Erythroblast (primary cell): ENCODE measurements at regions not wholly inside any gene's neighbourhood (a gene's known extent, or its start where the extent isn't known, plus 50 kb on each side); places are given as distances from the start of the nearest gene placed in this dataset.

Source experiments
- GATA1 ChIP-seq: IDR thresholded peaks from 2 replicates; pipeline ENCODE4 v1.6.1; 2011; ENCODE audit warnings: low read depth, mild to moderate bottlenecking, control low read depth, low read length, moderate library complexity
- POLR2A ChIP-seq: IDR thresholded peaks from 2 replicates; pipeline ENCODE4 v1.6.1; 2011; ENCODE audit warnings: mild to moderate bottlenecking, low read length

DNA sequence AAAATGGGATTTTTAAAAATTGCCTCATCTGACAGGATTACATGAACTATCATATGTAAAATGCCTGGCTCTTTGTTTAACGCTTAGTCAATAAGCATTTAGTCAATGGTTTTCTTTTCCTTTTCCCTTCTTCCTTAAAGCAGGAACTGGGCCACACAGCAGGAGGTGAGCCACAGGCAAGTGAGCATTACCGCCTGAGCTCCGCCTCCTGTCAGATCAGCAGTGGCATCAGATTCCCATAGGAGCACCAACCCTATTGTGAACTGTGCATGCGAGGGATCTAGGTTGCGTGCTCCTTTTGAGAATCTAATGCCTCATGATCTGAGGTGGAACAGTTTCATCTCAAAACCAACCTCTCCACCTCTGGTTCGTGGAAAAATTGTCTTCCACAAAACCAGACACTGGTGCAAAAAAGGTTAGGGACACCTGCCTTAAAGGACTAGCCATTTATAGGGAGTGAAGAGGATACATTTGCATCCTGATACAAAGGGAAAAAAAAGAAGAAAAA is 306.1 kb downstream of the FBXW7 start:
- TF ChIP-seq POLR2A = no peak
- no peak for TF ChIP-seq GATA1
